Tibial nerve (tissue), 4 donors: ENCODE measurements at regions not wholly inside any gene's neighbourhood (a gene's known extent, or its start where the extent isn't known, plus 50 kb on each side); places are given as distances from the start of the nearest gene placed in this dataset.

Source experiments
- EP300 ChIP-seq, 2 donors: sonication (generic); formaldehyde crosslinking; IDR thresholded peaks; one replicate each; pipeline ENCODE4 v1.6.1; 2017; ENCODE audit warnings: antibody characterized with exemption in 2 of 2, mild to moderate bottlenecking in 1 of 2
- TF ChIP-seq, protein P1 (sequence below), 5 experiments: fragments of 200-600 bp in 3 of 5; fragments of 450-650 bp in 2 of 5; sonication (generic) in 3 of 5; IDR thresholded peaks; one replicate each; pipeline ENCODE4 v1.5.1; 2016 to 2019; ENCODE audit warnings: antibody characterized with exemption in 5 of 5, mild to moderate bottlenecking in 3 of 5, moderate library complexity in 2 of 5

GRCh38 chr4:81769244-81769643 is 297.5 kb upstream of the RASGEF1B start:
- TF ChIP-seq, protein P1, sequence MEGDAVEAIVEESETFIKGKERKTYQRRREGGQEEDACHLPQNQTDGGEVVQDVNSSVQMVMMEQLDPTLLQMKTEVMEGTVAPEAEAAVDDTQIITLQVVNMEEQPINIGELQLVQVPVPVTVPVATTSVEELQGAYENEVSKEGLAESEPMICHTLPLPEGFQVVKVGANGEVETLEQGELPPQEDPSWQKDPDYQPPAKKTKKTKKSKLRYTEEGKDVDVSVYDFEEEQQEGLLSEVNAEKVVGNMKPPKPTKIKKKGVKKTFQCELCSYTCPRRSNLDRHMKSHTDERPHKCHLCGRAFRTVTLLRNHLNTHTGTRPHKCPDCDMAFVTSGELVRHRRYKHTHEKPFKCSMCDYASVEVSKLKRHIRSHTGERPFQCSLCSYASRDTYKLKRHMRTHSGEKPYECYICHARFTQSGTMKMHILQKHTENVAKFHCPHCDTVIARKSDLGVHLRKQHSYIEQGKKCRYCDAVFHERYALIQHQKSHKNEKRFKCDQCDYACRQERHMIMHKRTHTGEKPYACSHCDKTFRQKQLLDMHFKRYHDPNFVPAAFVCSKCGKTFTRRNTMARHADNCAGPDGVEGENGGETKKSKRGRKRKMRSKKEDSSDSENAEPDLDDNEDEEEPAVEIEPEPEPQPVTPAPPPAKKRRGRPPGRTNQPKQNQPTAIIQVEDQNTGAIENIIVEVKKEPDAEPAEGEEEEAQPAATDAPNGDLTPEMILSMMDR (IDR thresholded peaks at IDR 0.05), result no peak
- no peak for TF ChIP-seq EP300 (IDR thresholded peaks at IDR 0.05)
